ENCODE measurements at regions not wholly inside any gene's neighbourhood (a gene's known extent, or its start where the extent isn't known, plus 50 kb on each side); places are given as distances from the start of the nearest gene placed in this dataset.
"Not testable (repeated sequence)": the region's sequence is repeated elsewhere in the genome, so short reads cannot be mapped to it uniquely, and the experiment has no call there.

DNA sequence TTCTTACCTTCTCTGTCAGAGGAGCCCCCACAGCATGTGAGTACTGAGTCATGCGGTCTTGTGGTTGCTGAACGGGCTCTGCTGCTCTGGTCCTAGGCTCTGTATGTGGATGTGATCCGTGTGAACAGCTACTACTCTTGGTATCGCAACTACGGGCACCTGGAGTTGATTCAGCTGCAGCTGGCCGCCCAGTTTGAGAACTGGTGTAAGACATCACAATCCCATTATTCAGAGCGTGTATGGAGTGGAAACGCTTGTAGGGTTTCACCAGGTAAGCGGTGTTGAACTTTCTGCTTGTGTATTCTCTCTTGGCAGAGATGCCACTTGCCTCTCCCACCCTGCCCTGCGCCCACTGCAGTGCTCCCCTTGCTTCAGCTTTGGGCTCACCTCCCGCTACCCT, 1356.2 kb downstream of the CDH12 start:
- in situ Hi-C loops (cut with MboI; ENCODE audit: low sequenced_read_pairs, unreplicated experiment); DNase-seq (ENCODE audit: low spot score): not testable (repeated sequence)

DNA sequence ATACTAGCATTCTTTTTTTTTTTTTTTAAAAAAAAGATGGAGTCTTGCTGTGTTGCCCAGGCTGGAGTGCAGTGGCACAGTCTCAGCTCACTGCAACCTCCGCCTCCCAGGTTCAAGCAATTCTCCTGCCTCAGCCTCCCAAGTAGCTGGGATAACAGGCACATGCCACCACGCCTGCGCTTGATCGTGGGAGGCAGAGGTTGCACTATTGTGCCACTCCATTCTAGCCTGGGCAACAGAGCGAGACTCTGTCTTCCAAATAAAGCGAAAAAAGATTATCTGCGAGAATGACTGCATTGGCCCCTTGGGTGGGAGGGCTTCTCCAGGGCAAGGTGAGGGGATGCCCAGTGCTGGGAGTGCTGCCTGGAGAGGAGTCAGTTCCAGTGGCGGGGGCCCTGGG, 1357.1 kb downstream of the CDH12 start:
- DNase-seq (ENCODE audit: low spot score); in situ Hi-C loops (cut with MboI; ENCODE audit: low sequenced_read_pairs, unreplicated experiment): not testable (repeated sequence)

DNA sequence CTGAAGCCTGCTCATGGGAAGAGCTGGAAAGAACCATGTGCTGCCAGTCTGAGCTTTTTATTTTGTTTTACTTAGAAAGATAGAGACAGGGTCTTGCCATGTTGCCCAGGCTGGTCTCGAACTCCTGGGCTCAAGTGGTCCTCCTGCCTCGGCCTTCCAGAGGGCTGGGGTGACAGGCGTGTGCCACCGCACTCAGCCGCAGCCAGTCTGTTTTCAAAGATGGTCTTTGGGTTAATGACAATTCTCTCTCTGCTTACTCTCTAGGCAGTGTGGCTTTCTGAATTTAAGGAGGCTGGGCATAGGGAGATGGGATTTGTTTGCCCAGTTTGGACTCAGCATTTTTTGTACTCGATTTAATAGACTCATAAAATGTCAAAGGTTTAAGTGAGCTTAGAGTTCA, 1357.9 kb downstream of the CDH12 start:
- in situ Hi-C loops (cut with MboI; ENCODE audit: low sequenced_read_pairs, unreplicated experiment); DNase-seq (ENCODE audit: low spot score): not testable (repeated sequence)

DNA sequence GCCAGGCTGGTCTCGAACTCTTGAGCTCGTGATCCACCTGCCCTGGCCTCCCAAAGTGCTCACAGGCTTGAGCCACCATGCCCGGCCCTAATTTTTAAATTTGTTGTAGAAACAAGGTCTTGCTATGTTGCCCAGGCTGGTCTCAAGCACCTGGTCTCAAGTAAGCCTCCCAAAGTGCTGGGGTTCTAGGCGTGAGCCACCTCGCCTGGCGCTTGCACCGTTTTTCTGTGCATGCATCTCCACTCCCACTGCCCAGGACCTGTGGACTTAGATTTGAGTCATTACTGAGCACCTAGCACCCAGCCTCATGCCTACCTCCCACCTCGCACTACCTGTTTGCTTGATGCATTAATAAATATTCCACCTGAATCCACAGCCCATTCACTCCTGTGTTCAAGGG, 1359.1 kb downstream of the CDH12 start:
- DNase-seq (ENCODE audit: low spot score); in situ Hi-C loops (cut with MboI; ENCODE audit: low sequenced_read_pairs, unreplicated experiment): not testable (repeated sequence)

DNA sequence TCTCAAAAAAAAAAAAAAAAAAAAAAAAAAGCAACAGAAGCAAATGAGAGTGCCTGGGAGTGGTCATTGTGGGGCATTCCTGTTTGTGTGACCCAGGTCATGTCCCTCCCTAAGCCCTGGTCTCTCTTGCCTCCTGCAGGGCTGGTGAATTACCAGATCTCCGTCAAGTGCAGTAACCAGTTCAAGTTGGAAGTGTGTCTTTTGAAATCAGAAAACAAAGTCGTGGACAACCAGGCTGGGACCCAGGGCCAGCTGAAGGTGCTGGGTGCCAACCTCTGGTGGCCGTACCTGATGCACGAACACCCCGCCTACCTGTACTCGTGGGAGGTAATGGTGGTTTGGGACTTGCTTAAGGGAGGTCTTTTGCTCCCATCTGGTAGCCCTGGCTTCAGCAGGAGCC, 1362.0 kb downstream of the CDH12 start:
- DNase-seq (ENCODE audit: low spot score); in situ Hi-C loops (cut with MboI; ENCODE audit: low sequenced_read_pairs, unreplicated experiment): not testable (repeated sequence)

DNA sequence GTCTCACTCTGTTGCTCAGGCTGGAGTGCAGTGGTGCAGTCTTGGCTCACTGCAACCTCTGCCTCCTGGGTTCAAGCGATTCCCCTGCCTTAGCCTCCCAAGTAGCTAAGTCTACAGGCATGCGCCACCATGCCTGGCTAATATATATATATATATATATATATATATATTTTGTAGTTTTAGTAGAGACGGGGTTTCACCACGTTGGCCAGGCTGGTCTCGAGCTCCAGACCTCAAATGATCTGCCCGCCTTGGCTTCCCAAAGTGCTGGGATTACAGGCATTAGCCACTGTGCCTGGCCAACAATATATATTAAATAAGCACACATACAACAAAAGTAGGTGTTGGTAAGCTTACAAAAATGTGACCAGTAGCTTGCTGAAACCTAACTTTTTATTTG, 1364.3 kb downstream of the CDH12 start:
- in situ Hi-C loops (cut with MboI; ENCODE audit: low sequenced_read_pairs, unreplicated experiment); DNase-seq (ENCODE audit: low spot score): not testable (repeated sequence)

DNA sequence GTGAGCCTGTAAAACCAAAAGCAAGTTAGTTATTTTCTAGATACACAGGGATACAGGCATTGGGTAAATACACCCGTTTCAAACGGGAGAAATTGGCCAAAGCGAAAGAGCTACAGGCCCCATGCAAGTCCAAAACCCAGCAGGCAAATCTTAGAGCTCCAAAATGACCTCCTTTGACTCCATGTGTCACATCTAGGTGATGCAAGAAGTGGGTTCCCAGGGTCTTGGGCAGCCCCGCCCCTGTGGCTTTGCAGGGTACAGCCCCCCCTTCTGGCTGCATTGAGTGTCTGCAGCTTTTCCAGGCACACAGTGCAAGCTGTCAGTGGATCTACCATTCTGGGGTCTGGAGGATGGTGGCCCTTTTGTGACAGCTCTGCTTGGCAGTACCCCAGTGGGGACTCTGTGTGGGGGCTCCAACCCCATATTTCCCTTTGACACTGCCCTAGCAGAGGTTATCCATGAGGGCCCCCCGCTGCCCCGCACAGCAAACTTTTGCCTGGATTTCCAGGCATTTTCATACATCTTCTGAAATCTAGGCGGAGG, 1367.6 kb downstream of the CDH12 start:
- DNase-seq (ENCODE audit: low spot score); in situ Hi-C loops (cut with MboI; ENCODE audit: low sequenced_read_pairs, unreplicated experiment): not testable (repeated sequence)
- TF ChIP-seq, protein P1, sequence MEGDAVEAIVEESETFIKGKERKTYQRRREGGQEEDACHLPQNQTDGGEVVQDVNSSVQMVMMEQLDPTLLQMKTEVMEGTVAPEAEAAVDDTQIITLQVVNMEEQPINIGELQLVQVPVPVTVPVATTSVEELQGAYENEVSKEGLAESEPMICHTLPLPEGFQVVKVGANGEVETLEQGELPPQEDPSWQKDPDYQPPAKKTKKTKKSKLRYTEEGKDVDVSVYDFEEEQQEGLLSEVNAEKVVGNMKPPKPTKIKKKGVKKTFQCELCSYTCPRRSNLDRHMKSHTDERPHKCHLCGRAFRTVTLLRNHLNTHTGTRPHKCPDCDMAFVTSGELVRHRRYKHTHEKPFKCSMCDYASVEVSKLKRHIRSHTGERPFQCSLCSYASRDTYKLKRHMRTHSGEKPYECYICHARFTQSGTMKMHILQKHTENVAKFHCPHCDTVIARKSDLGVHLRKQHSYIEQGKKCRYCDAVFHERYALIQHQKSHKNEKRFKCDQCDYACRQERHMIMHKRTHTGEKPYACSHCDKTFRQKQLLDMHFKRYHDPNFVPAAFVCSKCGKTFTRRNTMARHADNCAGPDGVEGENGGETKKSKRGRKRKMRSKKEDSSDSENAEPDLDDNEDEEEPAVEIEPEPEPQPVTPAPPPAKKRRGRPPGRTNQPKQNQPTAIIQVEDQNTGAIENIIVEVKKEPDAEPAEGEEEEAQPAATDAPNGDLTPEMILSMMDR (IDR thresholded peaks at IDR 0.05; ENCODE audit: borderline replicate concordance, control extremely low read depth, extremely low read depth, insufficient read depth, missing control alignments) = peak; percentile 31

DNA sequence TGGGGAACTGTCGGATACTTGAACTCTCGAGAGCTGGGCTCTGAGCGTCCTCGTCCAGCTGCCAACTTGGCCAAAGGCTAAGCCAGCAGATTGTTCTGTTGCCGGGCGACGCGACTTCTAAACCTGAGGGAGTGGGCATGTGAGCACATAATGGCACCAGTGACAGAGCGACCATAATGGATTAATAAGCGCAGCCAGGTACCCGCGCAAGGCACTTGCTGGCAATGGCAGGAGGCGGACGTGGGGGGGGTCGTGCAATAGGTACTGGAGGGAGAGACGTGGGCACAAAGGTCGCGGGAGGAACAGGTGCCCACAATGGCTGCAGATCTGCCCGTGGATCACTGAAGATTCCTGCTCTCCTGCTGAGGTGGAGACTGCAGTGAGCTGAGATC, 1368.7 kb downstream of the CDH12 start:
- in situ Hi-C loops (cut with MboI; ENCODE audit: low sequenced_read_pairs, unreplicated experiment) = not testable (repeated sequence)

DNA sequence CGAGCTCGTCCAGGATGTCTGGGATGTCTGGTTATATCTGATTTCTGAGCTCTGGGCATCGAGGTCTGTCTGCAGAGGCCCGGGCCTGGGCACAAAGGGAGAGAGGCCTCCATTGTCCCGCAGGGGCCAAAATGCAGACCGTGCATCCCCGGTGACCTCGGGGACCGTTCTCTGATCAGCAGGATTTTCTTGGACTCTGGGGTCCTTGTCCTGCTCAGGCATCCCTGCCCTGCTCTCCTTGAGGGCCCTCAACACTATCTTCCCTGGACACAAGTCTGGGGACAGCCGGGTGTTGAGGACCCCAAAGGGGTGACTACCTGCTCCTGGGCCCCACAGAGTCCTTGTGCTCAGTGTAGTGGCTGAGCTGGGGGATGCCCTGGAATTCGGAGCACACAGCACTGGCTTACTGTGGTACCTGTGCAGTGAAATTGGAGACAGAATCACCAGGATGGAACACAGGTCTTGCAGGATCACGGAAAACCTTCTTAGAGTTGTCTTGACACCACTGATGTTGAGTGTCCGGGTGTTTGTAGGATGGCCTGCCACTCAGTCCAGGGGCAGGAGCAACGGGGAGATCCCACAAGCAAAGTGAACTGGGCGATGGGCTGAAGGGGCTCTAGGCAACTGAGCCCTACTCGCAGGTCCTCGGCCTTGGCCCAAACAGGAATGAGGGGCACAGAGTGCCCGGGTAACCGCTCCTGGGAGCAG, 1369.2 kb downstream of the CDH12 start:
- in situ Hi-C loops (cut with MboI; ENCODE audit: low sequenced_read_pairs, unreplicated experiment); DNase-seq (ENCODE audit: low spot score): not testable (repeated sequence)

More for the DNA sequence above, 1368.7 kb downstream of the CDH12 start:
- not testable (repeated sequence) for DNase-seq (ENCODE audit: low spot score)

DNA sequence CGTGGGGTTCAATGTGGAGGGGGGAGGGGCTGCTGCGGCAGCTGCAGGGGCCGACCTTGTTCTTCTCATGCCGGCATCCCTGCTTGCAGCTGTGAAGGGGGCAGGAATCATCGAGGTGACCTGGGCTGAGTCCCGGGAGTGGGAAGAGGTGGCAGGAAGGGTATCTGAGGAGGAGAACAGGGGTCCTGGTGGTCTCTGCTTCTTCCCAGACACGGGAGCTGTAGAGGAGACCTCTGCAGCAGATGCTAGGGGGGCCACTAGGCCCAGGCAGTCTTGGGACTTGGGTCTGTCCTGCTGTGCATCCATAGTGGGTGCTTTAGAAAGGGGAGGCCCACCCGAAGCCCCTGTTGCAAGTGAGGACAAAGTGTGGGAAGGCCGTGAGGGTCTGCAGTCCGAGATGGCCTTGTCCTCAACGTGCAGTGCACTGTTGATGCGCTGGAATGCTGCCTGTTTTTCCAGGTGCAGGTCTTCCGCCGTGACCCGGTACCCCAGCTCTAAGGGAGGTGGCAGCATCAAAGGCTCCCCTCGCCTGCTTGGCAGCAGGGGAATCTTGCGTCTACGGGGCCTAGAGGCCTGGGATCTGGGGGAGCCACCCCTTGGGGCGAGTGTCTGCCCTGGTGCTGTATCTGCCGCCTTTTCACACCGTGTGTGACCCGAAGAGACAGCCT, 1370.0 kb downstream of the CDH12 start:
- DNase-seq (ENCODE audit: low spot score); in situ Hi-C loops (cut with MboI; ENCODE audit: low sequenced_read_pairs, unreplicated experiment): not testable (repeated sequence)

DNA sequence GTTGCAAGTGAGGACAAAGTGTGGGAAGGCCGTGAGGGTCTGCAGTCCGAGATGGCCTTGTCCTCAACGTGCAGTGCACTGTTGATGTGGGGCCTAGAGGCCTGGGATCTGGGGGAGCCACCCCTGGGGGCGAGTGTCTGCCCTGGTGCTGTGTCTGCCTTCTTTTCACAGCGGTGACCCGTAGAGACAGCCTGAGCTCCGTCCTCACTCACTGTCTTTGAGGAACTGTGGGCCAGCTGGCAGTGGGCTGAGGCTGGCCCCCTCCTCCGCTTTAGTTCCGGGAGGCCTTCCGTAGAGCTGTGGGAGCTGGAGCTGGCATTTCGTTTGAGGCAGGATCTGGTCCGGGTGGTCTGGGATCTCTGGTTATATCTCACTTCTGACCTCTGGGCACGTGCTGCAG, 1370.6 kb downstream of the CDH12 start:
- in situ Hi-C loops (cut with MboI; ENCODE audit: low sequenced_read_pairs, unreplicated experiment); DNase-seq (ENCODE audit: low spot score): not testable (repeated sequence)

DNA sequence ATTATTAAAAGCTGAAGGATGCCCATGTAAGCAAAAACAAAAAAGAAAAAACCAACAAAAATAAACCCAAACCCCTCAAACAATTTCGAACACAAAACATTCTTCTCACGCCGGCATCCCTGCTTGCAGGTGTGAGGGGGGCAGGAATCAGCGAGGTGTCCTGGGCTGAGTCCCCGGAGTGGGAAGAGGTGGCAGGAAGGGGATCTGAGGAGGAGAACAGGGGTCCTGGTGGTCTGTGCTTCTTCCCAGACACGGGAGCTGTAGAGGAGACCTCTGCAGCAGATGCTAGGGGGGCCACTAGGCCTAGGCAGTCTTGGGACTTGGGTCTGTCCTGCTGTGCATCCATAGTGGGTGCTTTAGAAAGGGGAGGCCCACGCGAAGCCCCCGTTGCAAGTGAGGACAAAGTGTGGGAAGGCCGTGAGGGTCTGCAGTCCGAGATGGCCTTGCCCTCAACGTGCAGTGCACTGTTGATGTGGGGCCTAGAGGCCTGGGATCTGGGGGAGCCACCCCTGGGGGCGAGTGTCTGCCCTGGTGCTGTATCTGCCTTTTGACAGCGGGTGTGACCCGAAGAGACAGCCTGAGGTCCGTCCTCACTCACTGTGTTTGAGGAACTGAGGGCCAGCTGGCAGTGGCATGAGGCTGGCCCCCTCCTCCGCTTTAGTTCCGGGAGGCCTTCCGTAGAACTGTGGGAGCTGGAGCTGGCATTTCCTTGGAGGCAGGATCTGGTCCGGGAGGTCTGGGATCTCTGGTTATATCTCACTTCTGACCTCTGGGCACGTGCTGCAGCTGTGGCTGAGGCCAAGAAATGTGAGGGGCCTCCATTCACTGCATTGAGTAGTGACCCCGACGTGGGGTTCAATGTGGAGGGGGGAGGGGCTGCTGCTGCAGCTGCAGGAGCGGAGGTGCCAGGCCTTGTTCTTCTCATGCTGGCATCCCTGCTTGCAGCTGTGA, 1371.5 kb downstream of the CDH12 start:
- DNase-seq (ENCODE audit: low spot score); in situ Hi-C loops (cut with MboI; ENCODE audit: low sequenced_read_pairs, unreplicated experiment): not testable (repeated sequence)

DNA sequence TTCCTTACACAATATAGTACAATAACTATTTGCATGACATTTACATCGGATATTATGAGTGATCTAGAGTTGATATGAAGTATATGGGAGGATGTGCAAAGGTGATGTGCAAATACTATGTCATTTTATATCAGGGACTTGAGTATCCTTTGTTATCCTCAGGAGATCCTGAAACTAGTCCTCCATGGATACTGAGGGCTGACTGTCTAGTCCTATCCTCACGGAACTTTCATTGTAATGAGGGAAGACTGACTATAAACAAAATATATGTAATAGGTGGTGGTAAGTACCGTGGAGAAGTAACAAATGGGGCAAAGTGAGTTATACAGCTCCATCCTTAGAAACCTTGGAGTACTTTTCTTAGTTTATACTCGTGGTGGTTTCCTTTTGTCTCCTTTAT, 1373.1 kb downstream of the CDH12 start:
- peak; percentile 25 for DNase-seq (ENCODE audit: low spot score)
- in situ Hi-C loops (cut with MboI; ENCODE audit: low sequenced_read_pairs, unreplicated experiment) = not testable (repeated sequence)

DNA sequence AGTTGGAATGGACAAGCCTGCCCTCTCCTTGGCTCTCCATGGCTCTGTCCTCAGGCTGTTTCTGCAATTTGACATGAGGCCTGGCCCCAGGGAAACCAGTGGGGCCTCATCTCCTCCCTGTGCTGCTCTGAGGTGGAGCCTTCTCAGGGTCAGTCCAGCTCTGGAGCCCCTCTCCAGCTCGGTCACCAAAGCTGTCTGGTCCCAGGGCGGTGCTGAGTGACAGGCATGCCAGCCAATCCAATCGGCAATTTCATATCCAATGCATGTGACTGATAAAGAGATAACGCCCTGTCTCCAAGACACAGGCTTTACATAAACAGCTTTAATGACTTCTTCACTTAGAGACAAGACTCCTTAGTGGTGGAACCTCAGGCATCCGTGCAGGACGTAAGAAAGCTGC, 1379.2 kb downstream of the CDH12 start:
- DNase-seq (ENCODE audit: low spot score); in situ Hi-C loops (cut with MboI; ENCODE audit: low sequenced_read_pairs, unreplicated experiment): not testable (repeated sequence)

DNA sequence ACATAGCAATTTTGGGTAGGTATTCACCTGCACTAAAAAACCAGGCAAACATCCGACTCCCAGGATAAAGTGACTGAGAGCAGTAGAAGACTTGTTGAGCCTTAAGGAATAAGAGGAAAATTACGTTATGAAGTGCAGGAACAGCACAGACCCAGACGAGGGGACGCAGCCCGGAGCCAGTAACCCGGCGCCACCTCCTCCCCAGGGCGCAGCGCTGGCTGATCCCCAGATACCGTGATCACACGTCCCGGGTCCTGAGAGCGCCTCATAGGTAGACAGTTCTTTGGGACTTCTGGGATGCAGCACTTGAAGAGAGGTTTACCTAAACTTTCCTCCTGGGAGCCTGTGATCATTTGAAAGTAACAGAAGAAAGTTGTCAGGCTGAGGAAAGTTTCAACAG, 1379.7 kb downstream of the CDH12 start:
- in situ Hi-C loops (cut with MboI; ENCODE audit: low sequenced_read_pairs, unreplicated experiment); DNase-seq (ENCODE audit: low spot score): not testable (repeated sequence)

DNA sequence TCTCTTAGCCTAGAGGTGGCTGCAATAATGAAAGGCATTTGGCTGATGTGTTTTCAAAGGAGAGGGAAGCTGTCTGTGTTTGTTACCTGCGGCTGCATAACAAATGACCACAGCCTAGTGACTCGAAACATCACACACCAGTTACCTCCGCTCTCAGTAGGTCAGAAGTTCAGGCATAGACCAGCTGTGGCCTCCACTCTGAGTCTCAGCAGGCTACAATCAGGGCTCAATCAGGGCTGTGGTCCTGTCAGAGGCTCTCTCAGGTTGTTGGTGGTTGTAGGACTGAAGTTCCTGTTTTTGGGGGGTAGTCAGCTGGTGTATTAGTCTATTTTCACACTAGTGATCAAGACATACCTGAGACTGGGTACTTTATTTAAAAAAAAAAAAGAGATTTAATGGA, 1381.5 kb downstream of the CDH12 start:
- DNase-seq (ENCODE audit: low spot score); in situ Hi-C loops (cut with MboI; ENCODE audit: low sequenced_read_pairs, unreplicated experiment): not testable (repeated sequence)

Measured in GM13976 (cell line).